GM23248 (cell line): ENCODE measurements at regions not wholly inside any gene's neighbourhood (a gene's known extent, or its start where the extent isn't known, plus 50 kb on each side); places are given as distances from the start of the nearest gene placed in this dataset.

ENCODE experiments used
- DNase-seq: peaks from one replicate; pipeline ENCODE4 v3.0.0-alpha.2; 2015
- H2AFZ ChIP-seq: fragments of 200-600 bp; sonication (generic); 2 replicates; pipeline ENCODE4 v1.6.1; 2016; ENCODE audit warnings: antibody characterized with exemption
- H3F3A ChIP-seq: fragments of 200-600 bp; sonication (generic); 2 replicates; pipeline ENCODE4 v1.6.1; 2016; ENCODE audit warnings: mild to moderate bottlenecking, antibody characterized with exemption, mixed run types; ENCODE audit not compliant: insufficient read depth
- H3K27ac ChIP-seq: fragments of 200-600 bp; sonication (generic); 2 replicates; pipeline ENCODE4 v1.5.1; 2016; ENCODE audit warnings: mild to moderate bottlenecking
- H3K27me3 ChIP-seq: fragments of 200-600 bp; sonication (generic); replicated peaks from 2 replicates; pipeline ENCODE4 v1.6.1; 2016; ENCODE audit warnings: mild to moderate bottlenecking; ENCODE audit not compliant: insufficient read depth
- H3K36me3 ChIP-seq: fragments of 200-600 bp; sonication (generic); 2 replicates; pipeline ENCODE4 v1.6.1; 2016; ENCODE audit warnings: low read depth, mild to moderate bottlenecking
- H3K4me1 ChIP-seq: fragments of 200-600 bp; sonication (generic); 2 replicates; pipeline ENCODE4 v1.6.1; 2016; ENCODE audit warnings: mild to moderate bottlenecking; ENCODE audit not compliant: insufficient read depth
- H3K4me2 ChIP-seq: fragments of 200-600 bp; sonication (generic); one replicate; pipeline ENCODE4 v1.6.1; 2016; ENCODE audit warnings: mild to moderate bottlenecking; ENCODE audit not compliant: unreplicated experiment
- H3K4me3 ChIP-seq: fragments of 200-600 bp; sonication (generic); 2 replicates; pipeline ENCODE4 v1.5.1; 2016; ENCODE audit warnings: mild to moderate bottlenecking
- H3K79me2 ChIP-seq: fragments of 200-600 bp; sonication (generic); 2 replicates; pipeline ENCODE4 v1.6.1; 2016; ENCODE audit warnings: mild to moderate bottlenecking; ENCODE audit not compliant: insufficient read depth
- H3K9ac ChIP-seq: fragments of 200-600 bp; sonication (generic); 2 replicates; pipeline ENCODE4 v1.6.1; 2016; ENCODE audit warnings: mild to moderate bottlenecking
- H3K9me2 ChIP-seq: fragments of 200-600 bp; sonication (generic); 2 replicates; pipeline ENCODE4 v1.6.1; 2016; ENCODE audit warnings: mixed run types, mild to moderate bottlenecking, moderate library complexity; ENCODE audit not compliant: insufficient read depth
- H3K9me3 ChIP-seq: fragments of 200-600 bp; sonication (generic); one replicate; pipeline ENCODE4 v1.6.1; 2017; ENCODE audit warnings: low read depth
- H4K20me1 ChIP-seq: fragments of 200-600 bp; sonication (generic); 2 replicates; pipeline ENCODE4 v1.6.0; 2016; ENCODE audit not compliant: insufficient read depth
- EZH2 ChIP-seq: fragments of 200-600 bp; sonication (generic); IDR thresholded peaks from 2 replicates; pipeline ENCODE4 v1.6.1; 2018; ENCODE audit warnings: antibody characterized with exemption, mild to moderate bottlenecking; ENCODE audit not compliant: insufficient read depth, poor library complexity, severe bottlenecking
- EZH2phosphoT487 ChIP-seq: fragments of 200-600 bp; sonication (generic); IDR thresholded peaks from 2 replicates; pipeline ENCODE4 v1.6.1; 2018; ENCODE audit warnings: antibody characterized with exemption, moderate library complexity, mild to moderate bottlenecking, low read depth; ENCODE audit not compliant: insufficient read depth
- WGBS, 2 experiments: methylation state at CpG; one replicate each; pipeline ENCODE4 v1.1.6; 2015 to 2017; ENCODE audit warnings: low lambda C conversion rate in 2 of 2, low coverage in 1 of 2; ENCODE audit errors: missing lambda C conversion rate in 2 of 2; 5-methylcytosine and 5-hydroxymethylcytosine counted together
- in situ Hi-C: fragments of 300-500 bp; cut with MboI; formaldehyde crosslinking; loops from 2 replicates; pipeline ENCODE4 v1.15.0; 2020

- H3K36me3 ChIP-seq: no peaks in the 10 kb centered on the region
- H3K9me2 ChIP-seq: no peaks in the 10 kb centered on the region
- no peak for TF ChIP-seq EZH2
- H3K27ac ChIP-seq: no peak overlapping the region
- no peaks in the 10 kb centered on the region for H3K9me3 ChIP-seq
- WGBS, 2 experiments: 72 to 77% methylated on average over 4 of the region's 4 CpGs
- no peak overlapping the region for H2AFZ ChIP-seq
- H3K79me2 ChIP-seq: no peaks in the 10 kb centered on the region
- H3K27me3 ChIP-seq: no peaks in the 10 kb centered on the region
- no peak overlapping the region for H3K9ac ChIP-seq
- peaks cover 27% of the 10 kb centered on the region for H3K4me1 ChIP-seq
- no peak for DNase-seq
- H4K20me1 ChIP-seq: no peaks in the 10 kb centered on the region
- H3K4me3 ChIP-seq: no peak overlapping the region
- peaks cover 9% of the 10 kb centered on the region; the same call in 1 of the 2 replicates for H3F3A ChIP-seq
- no peak overlapping the region for H3K4me2 ChIP-seq
- in situ Hi-C loops: no loop called here
Measured at GRCh38 chr4:107133965-107134653, 98.0 kb upstream of the DKK2 start.

DNA sequence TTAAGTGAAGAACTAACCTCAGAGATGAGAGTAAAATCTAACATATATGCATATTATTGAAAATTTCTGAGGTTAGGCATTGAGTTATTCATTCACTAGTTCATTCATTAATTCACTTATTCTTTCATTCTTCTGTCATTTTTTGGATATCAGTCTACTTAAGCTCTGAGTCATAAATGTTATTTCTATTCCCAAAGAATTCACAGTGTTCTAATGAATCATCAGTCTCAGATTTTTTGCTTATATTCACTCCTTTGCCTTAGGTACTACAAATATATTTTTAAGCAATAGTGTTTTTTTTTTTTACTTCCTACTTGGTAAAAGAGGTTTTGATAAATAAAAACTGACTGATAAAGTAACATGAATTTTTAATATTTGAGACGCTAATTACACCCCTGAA, 95.2 kb upstream of the DKK2 start:
- Histone ChIP-seq H4K20me1 (no peaks in the 10 kb centered on the region), H3K9ac (no peak overlapping the region), H3K79me2 (no peaks in the 10 kb centered on the region), H3F3A (peaks cover 9% of the 10 kb centered on the region; the same call in 1 of the 2 replicates), H3K4me1 (peaks cover 30% of the 10 kb centered on the region), H2AFZ (no peak overlapping the region), H3K27me3 (no peaks in the 10 kb centered on the region), H3K4me2 (no peak overlapping the region), H3K27ac (no peak overlapping the region), H3K9me2 (no peaks in the 10 kb centered on the region), H3K36me3 (no peaks in the 10 kb centered on the region), H3K4me3 (no peak overlapping the region), H3K9me3 (no peaks in the 10 kb centered on the region)
- peak; percentile 72 for DNase-seq
- in situ Hi-C loops: no loop called here
- no peak for TF ChIP-seq EZH2
- no peak for TF ChIP-seq EZH2phosphoT487
- 96 to 100% methylated on average over 1 of the region's 1 CpG for WGBS, 2 experiments

DNA sequence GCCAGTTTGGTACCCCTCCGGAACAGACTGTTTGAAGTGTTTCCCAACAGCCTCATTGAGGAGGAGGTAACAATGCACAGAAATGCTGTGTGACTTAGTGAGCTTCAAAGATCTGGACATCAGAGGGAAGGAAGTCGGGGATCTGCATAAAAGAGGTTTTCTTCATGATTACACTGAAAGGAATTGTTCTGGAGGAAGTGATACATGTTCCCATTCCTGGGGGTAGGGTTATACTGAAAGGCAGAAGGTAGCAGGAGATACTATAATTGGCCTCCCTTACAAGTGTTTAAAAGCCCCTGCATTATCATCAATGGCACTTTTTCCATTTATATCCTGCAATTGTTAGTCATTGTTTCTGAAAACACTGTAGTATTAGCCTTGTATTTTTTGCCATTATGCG, 94.0 kb upstream of the DKK2 start:
- peaks cover 32% of the 10 kb centered on the region for H3K4me1 ChIP-seq
- in situ Hi-C loops: no loop called here
- peaks cover 9% of the 10 kb centered on the region; the same call in 1 of the 2 replicates for H3F3A ChIP-seq
- no peak overlapping the region for H3K9ac ChIP-seq
- no peaks in the 10 kb centered on the region for H3K27me3 ChIP-seq
- no peak overlapping the region for H3K4me2 ChIP-seq
- no peak overlapping the region for H3K27ac ChIP-seq
- H3K4me3 ChIP-seq: no peak overlapping the region
- H3K9me3 ChIP-seq: no peaks in the 10 kb centered on the region
- no peaks in the 10 kb centered on the region for H4K20me1 ChIP-seq
- H3K9me2 ChIP-seq: no peaks in the 10 kb centered on the region
- H3K36me3 ChIP-seq: no peaks in the 10 kb centered on the region
- H2AFZ ChIP-seq: peak overlapping the region; percentile 37; the same call in 1 of the 2 replicates
- no peaks in the 10 kb centered on the region for H3K79me2 ChIP-seq
- DNase-seq: peak; percentile 36
- TF ChIP-seq EZH2phosphoT487 (no peak), EZH2 (no peak)
- 45 to 48% methylated on average over 3 of the region's 3 CpGs for WGBS, 2 experiments

- WGBS, 2 experiments: 100% methylated on average over 1 of the region's 1 CpG
- no peaks in the 10 kb centered on the region for H4K20me1 ChIP-seq
- no peak overlapping the region for H3K4me3 ChIP-seq
- peaks cover 34% of the 10 kb centered on the region for H3K4me1 ChIP-seq
- no peak overlapping the region for H3K27ac ChIP-seq
- no peaks in the 10 kb centered on the region for H3K9me3 ChIP-seq
- H2AFZ ChIP-seq: peak overlapping the region; percentile 37; the same call in 1 of the 2 replicates
- H3K79me2 ChIP-seq: no peaks in the 10 kb centered on the region
- DNase-seq: no peak
- in situ Hi-C loops: no loop called here
- H3K9ac ChIP-seq: no peak overlapping the region
- H3F3A ChIP-seq: peaks cover 9% of the 10 kb centered on the region; the same call in 1 of the 2 replicates
- no peaks in the 10 kb centered on the region for H3K36me3 ChIP-seq
- TF ChIP-seq EZH2phosphoT487 (no peak), EZH2 (no peak)
- H3K9me2 ChIP-seq: no peaks in the 10 kb centered on the region
- H3K27me3 ChIP-seq: no peaks in the 10 kb centered on the region
- no peak overlapping the region for H3K4me2 ChIP-seq
Measured at GRCh38 chr4:107129611-107130010, 93.5 kb upstream of the DKK2 start.

- Histone ChIP-seq H4K20me1 (no peaks in the 10 kb centered on the region), H3K4me3 (no peak overlapping the region), H3K27ac (no peak overlapping the region), H3K4me1 (peaks cover 34% of the 10 kb centered on the region), H3K9me3 (no peaks in the 10 kb centered on the region), H2AFZ (no peak overlapping the region), H3K9ac (no peak overlapping the region), H3K4me2 (no peak overlapping the region), H3K27me3 (no peaks in the 10 kb centered on the region), H3F3A (peaks cover 9% of the 10 kb centered on the region; the same call in 1 of the 2 replicates), H3K36me3 (no peaks in the 10 kb centered on the region), H3K9me2 (no peaks in the 10 kb centered on the region), H3K79me2 (no peaks in the 10 kb centered on the region)
- in situ Hi-C loops: no loop called here
- no peak for DNase-seq
- WGBS, 2 experiments: 59 to 61% methylated on average over 2 of the region's 2 CpGs
- no peak for TF ChIP-seq EZH2phosphoT487
- TF ChIP-seq EZH2: no peak
Measured at GRCh38 chr4:107129076-107129475, 93.0 kb upstream of the DKK2 start.
